Glutamatergic neuron (in vitro differentiated cells): ENCODE measurements at regions not wholly inside any gene's neighbourhood (a gene's known extent, or its start where the extent isn't known, plus 50 kb on each side); places are given as distances from the start of the nearest gene placed in this dataset.

ENCODE experiments used
- DNase-seq: peaks from one replicate; pipeline ENCODE4 v3.0.0; 2022
- H3K27ac Mint-ChIP-seq: one replicate; pipeline ENCODE4 v1.8.0; 2020; ENCODE audit warnings: mild to moderate bottlenecking, mixed read lengths, inconsistent platforms; ENCODE audit not compliant: unreplicated experiment
- H3K27me3 Mint-ChIP-seq: one replicate; pipeline ENCODE4 v1.8.0; 2020; ENCODE audit warnings: mild to moderate bottlenecking, moderate library complexity, mixed read lengths, inconsistent platforms; ENCODE audit not compliant: unreplicated experiment
- H3K36me3 Mint-ChIP-seq: one replicate; pipeline ENCODE4 v1.8.0; 2020; ENCODE audit warnings: mild to moderate bottlenecking, mixed read lengths, inconsistent platforms; ENCODE audit not compliant: unreplicated experiment
- H3K4me1 Mint-ChIP-seq: one replicate; pipeline ENCODE4 v1.8.0; 2020; ENCODE audit warnings: mild to moderate bottlenecking, low read depth, mixed read lengths, inconsistent platforms; ENCODE audit not compliant: unreplicated experiment
- H3K4me3 Mint-ChIP-seq: one replicate; pipeline ENCODE4 v1.8.0; 2020; ENCODE audit warnings: mild to moderate bottlenecking, mixed read lengths, inconsistent platforms; ENCODE audit not compliant: unreplicated experiment
- H3K9me3 Mint-ChIP-seq: one replicate; pipeline ENCODE4 v1.8.0; 2020; ENCODE audit warnings: mild to moderate bottlenecking, moderate library complexity, mixed read lengths, inconsistent platforms; ENCODE audit not compliant: unreplicated experiment
- CTCF ChIP-seq: fragments of 200-600 bp; sonication (generic); IDR thresholded peaks from one replicate; pipeline ENCODE4 v1.5.0; 2021; ENCODE audit not compliant: partially characterized antibody, unreplicated experiment

- peaks cover 1% of the 10 kb centered on the region for H3K9me3 Mint-ChIP-seq
- H3K27ac Mint-ChIP-seq = no peak overlapping the region
Measured at GRCh38 chr11:45095691-45096010, 50.8 kb upstream of the PRDM11 start.

DNA sequence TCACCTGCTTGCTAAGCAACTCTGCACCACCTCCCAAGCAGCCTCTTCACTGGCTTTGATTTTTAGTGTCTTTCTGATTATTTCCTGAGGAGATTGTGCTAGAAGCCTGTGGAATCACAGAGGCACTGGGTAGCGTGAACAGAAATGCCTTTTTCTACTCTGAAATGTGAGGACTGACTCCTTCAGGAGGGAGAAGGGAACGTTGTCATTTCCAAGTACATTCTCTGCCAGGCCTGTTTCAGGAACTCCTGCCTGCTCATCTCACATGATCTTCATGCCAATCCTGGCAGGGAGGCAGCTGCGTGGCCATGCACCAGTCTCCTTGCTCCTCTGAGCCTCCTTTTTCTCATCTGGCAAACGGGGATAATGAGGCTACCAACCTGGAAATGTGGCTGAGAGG, 49.8 kb upstream of the PRDM11 start:
- no peak overlapping the region for H3K4me3 Mint-ChIP-seq
- TF ChIP-seq CTCF = no peak
- H3K9me3 Mint-ChIP-seq = no peaks in the 10 kb centered on the region
- H3K27me3 Mint-ChIP-seq = peaks cover 9% of the 10 kb centered on the region
- no peak overlapping the region for H3K27ac Mint-ChIP-seq
- peaks cover 26% of the 10 kb centered on the region for H3K4me1 Mint-ChIP-seq
- H3K36me3 Mint-ChIP-seq = no peaks in the 10 kb centered on the region
- DNase-seq = no peak

More at GRCh38 chr11:45095691-45096010, 50.8 kb upstream of the PRDM11 start:
- no peak for DNase-seq
- H3K36me3 Mint-ChIP-seq = no peaks in the 10 kb centered on the region
- peaks cover 9% of the 10 kb centered on the region for H3K27me3 Mint-ChIP-seq
- TF ChIP-seq CTCF = no peak
- peaks cover 30% of the 10 kb centered on the region for H3K4me1 Mint-ChIP-seq
- no peak overlapping the region for H3K4me3 Mint-ChIP-seq
